Brain microvascular endothelial cell (primary cell): ENCODE measurements at regions not wholly inside any gene's neighbourhood (a gene's known extent, or its start where the extent isn't known, plus 50 kb on each side); places are given as distances from the start of the nearest gene placed in this dataset.

ENCODE experiments used
- DNase-seq: peaks from one replicate; pipeline ENCODE4 v3.0.0-alpha.2; 2020
- H3K27ac ChIP-seq: fragments of 250-450 bp; sonication (Bioruptor Pico); 2 replicates; pipeline ENCODE4 v1.5.1; 2020; ENCODE audit warnings: mild to moderate bottlenecking, moderate library complexity
- H3K27me3 ChIP-seq: fragments of 250-450 bp; sonication (Bioruptor Pico); replicated peaks from 2 replicates; pipeline ENCODE4 v1.5.1; 2020; ENCODE audit warnings: mild to moderate bottlenecking
- H3K36me3 ChIP-seq: fragments of 250-450 bp; sonication (Bioruptor Pico); replicated peaks from 2 replicates; pipeline ENCODE4 v1.5.1; 2020; ENCODE audit warnings: mild to moderate bottlenecking
- H3K4me3 ChIP-seq: 2 replicates; pipeline ENCODE4 v1.5.1; 2011; ENCODE audit warnings: low read depth, mild to moderate bottlenecking, control low read depth, low read length, moderate library complexity
- in situ Hi-C: cut with HindIII; loops from 2 replicates; pipeline ENCODE4 v1.10.0; 2017; ENCODE audit warnings: low sequenced_read_pairs, low pct_ligation_motif_present
- TF ChIP-seq, protein P1 (sequence below): IDR thresholded peaks from 2 replicates; pipeline ENCODE4 v1.5.1; 2011; ENCODE audit warnings: low read depth, mild to moderate bottlenecking, moderate library complexity, low read length, control low read depth, inconsistent platforms; ENCODE audit errors: missing control alignments

DNA sequence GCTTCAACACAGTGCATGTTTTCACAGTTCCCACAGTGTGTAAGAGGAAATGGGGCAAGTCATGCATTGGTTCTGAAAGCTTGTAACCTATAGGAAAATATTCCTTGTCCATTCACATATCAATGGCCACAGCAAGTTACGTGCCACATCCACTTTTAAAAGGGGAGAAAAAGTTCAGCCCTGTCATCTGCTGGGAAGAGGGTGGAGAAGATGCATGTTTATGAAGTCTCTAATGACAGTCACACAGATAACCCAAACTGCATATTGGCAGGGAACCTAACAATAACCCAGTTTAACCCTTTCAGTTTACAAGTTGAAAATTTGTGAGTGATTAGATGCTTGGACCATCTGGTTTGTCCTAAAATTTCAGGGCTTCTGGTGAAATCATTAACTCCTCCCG lies 159.3 kb downstream of the MTRR start:
- no peak overlapping the region for H3K4me3 ChIP-seq
- no peak for DNase-seq
- no peaks in the 10 kb centered on the region for H3K27me3 ChIP-seq
- no peaks in the 10 kb centered on the region for H3K36me3 ChIP-seq
- H3K27ac ChIP-seq, result no peak overlapping the region
- in situ Hi-C loops, result no loop called here
- TF ChIP-seq, protein P1, sequence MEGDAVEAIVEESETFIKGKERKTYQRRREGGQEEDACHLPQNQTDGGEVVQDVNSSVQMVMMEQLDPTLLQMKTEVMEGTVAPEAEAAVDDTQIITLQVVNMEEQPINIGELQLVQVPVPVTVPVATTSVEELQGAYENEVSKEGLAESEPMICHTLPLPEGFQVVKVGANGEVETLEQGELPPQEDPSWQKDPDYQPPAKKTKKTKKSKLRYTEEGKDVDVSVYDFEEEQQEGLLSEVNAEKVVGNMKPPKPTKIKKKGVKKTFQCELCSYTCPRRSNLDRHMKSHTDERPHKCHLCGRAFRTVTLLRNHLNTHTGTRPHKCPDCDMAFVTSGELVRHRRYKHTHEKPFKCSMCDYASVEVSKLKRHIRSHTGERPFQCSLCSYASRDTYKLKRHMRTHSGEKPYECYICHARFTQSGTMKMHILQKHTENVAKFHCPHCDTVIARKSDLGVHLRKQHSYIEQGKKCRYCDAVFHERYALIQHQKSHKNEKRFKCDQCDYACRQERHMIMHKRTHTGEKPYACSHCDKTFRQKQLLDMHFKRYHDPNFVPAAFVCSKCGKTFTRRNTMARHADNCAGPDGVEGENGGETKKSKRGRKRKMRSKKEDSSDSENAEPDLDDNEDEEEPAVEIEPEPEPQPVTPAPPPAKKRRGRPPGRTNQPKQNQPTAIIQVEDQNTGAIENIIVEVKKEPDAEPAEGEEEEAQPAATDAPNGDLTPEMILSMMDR, result no peak

DNA sequence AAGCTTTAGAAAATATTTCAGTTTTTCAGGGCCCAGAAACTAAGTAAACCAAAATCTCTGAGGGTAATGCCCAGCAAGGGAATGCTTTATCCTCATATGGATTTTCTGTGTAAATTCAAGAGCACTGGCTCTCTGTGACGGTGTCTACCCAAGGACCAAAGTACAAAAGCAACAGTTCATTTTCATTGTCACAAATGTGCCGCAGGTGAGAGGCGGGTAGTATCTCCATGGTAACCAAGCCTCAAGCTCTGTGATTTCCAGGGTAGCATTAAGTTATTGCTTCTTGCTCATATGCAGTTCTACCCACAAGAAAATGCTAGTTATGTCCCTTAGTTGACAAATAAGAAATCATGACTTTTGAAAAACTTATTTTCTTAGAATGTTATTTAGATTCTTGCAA lies 164.3 kb downstream of the MTRR start:
- in situ Hi-C loops, result no loop called here
- no peak for DNase-seq
- TF ChIP-seq, protein P1, result no peak

DNA sequence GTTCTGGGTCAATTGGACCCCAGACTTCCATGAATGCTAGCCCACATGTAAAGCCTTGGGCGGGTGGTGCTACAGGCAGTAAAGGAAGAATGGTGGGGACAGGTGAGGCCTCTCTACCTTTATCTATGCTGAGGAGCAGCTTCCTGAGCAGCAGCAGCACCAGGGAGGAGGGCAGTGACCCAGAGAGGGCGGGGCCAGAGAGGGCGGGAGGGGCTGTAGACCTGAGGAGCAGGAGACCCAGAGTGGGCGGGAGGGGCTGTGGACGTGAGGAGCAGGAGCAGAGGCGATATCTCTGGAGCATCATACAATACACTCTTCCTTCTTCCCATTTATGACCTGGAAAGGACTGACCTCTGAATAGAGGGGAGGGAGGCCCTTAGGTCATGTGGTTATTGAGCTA lies 165.9 kb downstream of the MTRR start:
- TF ChIP-seq, protein P1, result no peak
- H3K27me3 ChIP-seq, result no peaks in the 10 kb centered on the region
- in situ Hi-C loops, result no loop called here
- H3K4me3 ChIP-seq, result no peak overlapping the region
- no peaks in the 10 kb centered on the region for H3K36me3 ChIP-seq
- H3K27ac ChIP-seq, result no peak overlapping the region
- DNase-seq, result no peak

More for the DNA sequence above, 164.3 kb downstream of the MTRR start:
- Histone ChIP-seq H3K36me3 (no peaks in the 10 kb centered on the region), H3K27ac (no peak overlapping the region), H3K4me3 (no peak overlapping the region), H3K27me3 (no peaks in the 10 kb centered on the region)

DNA sequence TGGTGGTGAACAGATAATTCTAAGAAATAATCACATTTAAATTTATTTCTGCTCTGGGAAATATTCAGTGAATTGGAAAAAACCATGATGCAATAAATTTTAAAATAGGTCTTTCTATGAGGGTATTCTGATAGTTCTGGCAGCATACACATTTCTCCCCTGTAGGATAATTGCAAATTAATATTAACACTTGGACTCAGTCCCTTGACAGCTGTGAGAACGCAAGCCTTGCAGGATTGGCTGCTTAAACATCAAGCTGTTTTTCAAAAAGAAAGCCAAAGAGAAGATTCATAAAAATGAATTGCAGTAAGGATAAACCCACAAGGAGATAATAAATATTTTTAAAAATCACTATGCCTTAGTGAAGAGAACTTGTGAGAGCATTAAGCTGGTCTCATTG lies 180.0 kb downstream of the MTRR start:
- in situ Hi-C loops, result no loop called here
- H3K4me3 ChIP-seq, result no peak overlapping the region
- H3K27me3 ChIP-seq, result no peaks in the 10 kb centered on the region

DNA sequence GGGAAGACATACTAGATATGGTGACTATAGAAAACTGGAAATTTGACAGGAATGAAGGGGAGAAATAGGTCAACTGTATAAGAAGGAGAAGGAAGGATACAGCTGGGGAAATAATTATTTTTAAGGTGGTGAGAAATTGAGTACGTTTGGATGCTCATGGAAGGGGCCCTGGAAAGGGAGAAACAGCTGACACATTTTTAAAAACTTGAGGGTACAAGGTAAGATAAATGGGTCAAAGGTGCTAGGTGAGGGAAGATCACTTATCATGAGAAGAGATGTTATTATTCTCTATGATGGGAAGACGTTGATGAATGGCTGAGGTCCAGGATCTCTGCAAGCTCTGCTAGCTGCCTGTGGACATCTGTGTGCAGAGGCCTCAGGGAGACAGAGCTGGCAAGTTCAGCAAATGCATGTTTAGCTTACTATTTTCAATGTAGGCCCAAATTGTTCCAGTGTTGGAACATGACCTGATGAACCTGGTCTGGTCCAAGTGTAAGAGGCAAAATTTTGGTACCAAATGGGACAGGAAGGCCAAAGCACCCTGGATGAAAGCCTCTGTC lies 181.7 kb downstream of the MTRR start:
- no peak overlapping the region for H3K4me3 ChIP-seq
- H3K27ac ChIP-seq, result no peak overlapping the region
- H3K36me3 ChIP-seq, result no peaks in the 10 kb centered on the region
- DNase-seq, result no peak
- in situ Hi-C loops, result no loop called here
- TF ChIP-seq, protein P1, result no peak
- H3K27me3 ChIP-seq, result no peaks in the 10 kb centered on the region

More for the DNA sequence above, 180.0 kb downstream of the MTRR start:
- Histone ChIP-seq H3K27ac (no peak overlapping the region), H3K36me3 (no peaks in the 10 kb centered on the region)
- TF ChIP-seq, protein P1, result no peak
- no peak for DNase-seq

DNA sequence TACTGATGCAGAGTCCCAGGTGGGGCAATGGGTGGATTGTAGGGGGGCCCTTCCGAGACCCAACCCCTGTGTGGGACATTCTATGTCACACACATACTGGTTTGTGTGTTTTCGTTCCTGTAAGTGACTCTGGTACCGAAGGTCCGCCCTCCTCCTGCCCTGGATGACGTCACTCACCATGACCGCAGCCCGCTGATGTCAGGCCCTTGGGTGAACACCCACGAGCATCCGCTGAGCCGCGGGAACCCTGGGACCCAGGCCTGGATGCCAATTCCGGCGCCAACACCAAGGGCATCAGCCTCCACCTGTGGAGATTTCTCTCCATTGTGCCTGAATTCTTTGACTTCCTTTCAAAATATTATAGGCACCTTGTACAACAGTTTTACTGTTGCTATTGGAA lies 184.3 kb downstream of the MTRR start:
- no peak for DNase-seq
- Histone ChIP-seq H3K36me3 (no peaks in the 10 kb centered on the region), H3K27ac (no peak overlapping the region), H3K4me3 (no peak overlapping the region), H3K27me3 (no peaks in the 10 kb centered on the region)
- in situ Hi-C loops, result no loop called here
- TF ChIP-seq, protein P1, result no peak
